Neural progenitor cell (in vitro differentiated cells): ENCODE measurements at regions not wholly inside any gene's neighbourhood (a gene's known extent, or its start where the extent isn't known, plus 50 kb on each side); places are given as distances from the start of the nearest gene placed in this dataset.

ENCODE experiments used
- EZH2 ChIP-seq: fragments of 200-600 bp; sonication (generic); IDR thresholded peaks from 2 replicates; pipeline ENCODE4 v1.6.1; 2017; ENCODE audit warnings: antibody characterized with exemption, mild to moderate bottlenecking, moderate library complexity
- EZH2phosphoT487 ChIP-seq: fragments of 200-600 bp; sonication (generic); IDR thresholded peaks from 2 replicates; pipeline ENCODE4 v1.6.1; 2017; ENCODE audit warnings: antibody characterized with exemption
- TF ChIP-seq, protein P1 (sequence below): fragments of 200-600 bp; sonication (generic); IDR thresholded peaks from 2 replicates; pipeline ENCODE4 v1.5.1; 2017; ENCODE audit warnings: antibody characterized with exemption, mild to moderate bottlenecking

DNA sequence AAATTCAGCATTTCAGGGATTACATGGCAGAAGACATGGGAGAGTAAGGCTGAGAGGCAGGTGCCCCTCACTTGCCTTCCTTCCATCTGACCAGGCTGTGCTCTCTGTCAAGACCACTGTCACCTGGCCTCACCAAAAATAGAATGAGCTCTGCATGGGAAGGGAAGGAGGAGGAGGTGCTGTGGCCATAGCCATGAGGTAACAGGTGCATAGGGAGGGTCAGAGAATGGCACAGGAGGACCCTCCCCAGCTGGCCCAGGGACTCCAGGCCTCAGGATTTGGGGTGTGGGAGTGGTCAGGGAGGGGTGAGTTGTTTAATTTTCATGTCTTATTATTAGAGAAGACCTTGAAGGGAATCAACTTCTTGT is 192.3 kb downstream of the FCRL5 start:
- TF ChIP-seq, protein P1, sequence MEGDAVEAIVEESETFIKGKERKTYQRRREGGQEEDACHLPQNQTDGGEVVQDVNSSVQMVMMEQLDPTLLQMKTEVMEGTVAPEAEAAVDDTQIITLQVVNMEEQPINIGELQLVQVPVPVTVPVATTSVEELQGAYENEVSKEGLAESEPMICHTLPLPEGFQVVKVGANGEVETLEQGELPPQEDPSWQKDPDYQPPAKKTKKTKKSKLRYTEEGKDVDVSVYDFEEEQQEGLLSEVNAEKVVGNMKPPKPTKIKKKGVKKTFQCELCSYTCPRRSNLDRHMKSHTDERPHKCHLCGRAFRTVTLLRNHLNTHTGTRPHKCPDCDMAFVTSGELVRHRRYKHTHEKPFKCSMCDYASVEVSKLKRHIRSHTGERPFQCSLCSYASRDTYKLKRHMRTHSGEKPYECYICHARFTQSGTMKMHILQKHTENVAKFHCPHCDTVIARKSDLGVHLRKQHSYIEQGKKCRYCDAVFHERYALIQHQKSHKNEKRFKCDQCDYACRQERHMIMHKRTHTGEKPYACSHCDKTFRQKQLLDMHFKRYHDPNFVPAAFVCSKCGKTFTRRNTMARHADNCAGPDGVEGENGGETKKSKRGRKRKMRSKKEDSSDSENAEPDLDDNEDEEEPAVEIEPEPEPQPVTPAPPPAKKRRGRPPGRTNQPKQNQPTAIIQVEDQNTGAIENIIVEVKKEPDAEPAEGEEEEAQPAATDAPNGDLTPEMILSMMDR: no peak
- no peak for TF ChIP-seq EZH2
- no peak for TF ChIP-seq EZH2phosphoT487
